Uterus (tissue), 2 donors: ENCODE measurements at regions not wholly inside any gene's neighbourhood (a gene's known extent, or its start where the extent isn't known, plus 50 kb on each side); places are given as distances from the start of the nearest gene placed in this dataset.

Source experiments
- CTCF ChIP-seq, 4 experiments: fragments of 200-600 bp in 2 of 4; fragments of 450-650 bp in 2 of 4; sonication (generic) in 2 of 4; IDR thresholded peaks; one replicate each; pipeline ENCODE4 v1.5.1; 2016 to 2019; ENCODE audit warnings: antibody characterized with exemption in 4 of 4, mild to moderate bottlenecking in 2 of 4, moderate library complexity in 1 of 4
- POLR2A ChIP-seq, 2 donors: fragments of 450-650 bp; IDR thresholded peaks; one replicate each; pipeline ENCODE4 v1.6.1; 2016; ENCODE audit warnings: antibody characterized with exemption in 2 of 2, mild to moderate bottlenecking in 1 of 2, moderate library complexity in 1 of 2

- no peak for TF ChIP-seq CTCF (IDR thresholded peaks at IDR 0.05)
- no peak for TF ChIP-seq POLR2A (IDR thresholded peaks at IDR 0.05)
Measured at GRCh38 chr10:121113911-121114310, 262.7 kb downstream of the WDR11 start.
